B cell (primary cell): ENCODE measurements at regions not wholly inside any gene's neighbourhood (a gene's known extent, or its start where the extent isn't known, plus 50 kb on each side); places are given as distances from the start of the nearest gene placed in this dataset.

Experiments used
- ATAC-seq: fragments of 200-7000 bp; cut with Tn5 transposase; one replicate; pipeline ENCODE4 v1.10.0; 2021; ENCODE audit warnings: low read depth, mild to moderate bottlenecking, moderate number of reproducible peaks, moderate library complexity
- CTCF ChIA-PET: fragments of 350-600 bp; sonication (Branson Sonifier 250); formaldehyde crosslinking; loops from one replicate; lab custom pipeline; 2021; ENCODE audit warnings: antibody characterized with exemption, inconsistent platforms; lab: Charles Lee
- POLR2A ChIA-PET: fragments of 350-600 bp; sonication (Branson Sonifier 250); formaldehyde crosslinking; loops from one replicate; lab custom pipeline; 2021; ENCODE audit warnings: antibody characterized with exemption; lab: Charles Lee
- DNase-seq: peaks from one replicate; pipeline ENCODE4 v3.0.0; 2013
- H2AFZ ChIP-seq: 2 replicates; pipeline ENCODE4 v1.6.1; 2012; ENCODE audit warnings: mild to moderate bottlenecking, low read depth, low read length; ENCODE audit not compliant: insufficient read depth, poor library complexity, severe bottlenecking
- H3K27ac ChIP-seq, 2 donors: 1 replicate in 1 of 2; 2 replicates in 1 of 2; pipeline ENCODE4 v1.5.1; 2012 to 2013; ENCODE audit warnings: low read length in 2 of 2, mild to moderate bottlenecking in 2 of 2, moderate library complexity in 1 of 2
- H3K27me3 ChIP-seq, 4 experiments: fragments of 200-600 bp in 1 of 4; sonication (generic) in 1 of 4; replicated peaks in 1 of 4; 1 replicate in 2 of 4; 2 replicates in 2 of 4; pipeline versions ENCODE4 v1.6.1 to v1.7.0; 2013 to 2016; ENCODE audit warnings: low read length in 3 of 4, mild to moderate bottlenecking in 2 of 4, mixed read lengths in 1 of 4, moderate library complexity in 1 of 4; ENCODE audit not compliant: insufficient read depth in 4 of 4, control insufficient read depth in 3 of 4; ENCODE audit errors: control extremely low read depth in 1 of 4
- H3K36me3 ChIP-seq, 2 experiments: replicated peaks in 1 of 2; 1 replicate in 1 of 2; 2 replicates in 1 of 2; pipeline versions ENCODE4 v1.6.1 to v1.7.1; 2013; ENCODE audit warnings: low read length in 1 of 2; ENCODE audit not compliant: insufficient read depth in 2 of 2, control insufficient read depth in 1 of 2; ENCODE audit errors: control extremely low read depth in 1 of 2, extremely low read depth in 1 of 2
- H3K4me1 ChIP-seq, 2 donors: fragments of 200-600 bp in 1 of 2; sonication (generic) in 1 of 2; 1 replicate in 1 of 2; 2 replicates in 1 of 2; pipeline versions ENCODE4 v1.5.1 to v1.6.1; 2013 to 2017; ENCODE audit warnings: low read length in 2 of 2; ENCODE audit not compliant: control insufficient read depth in 2 of 2, insufficient read depth in 2 of 2
- H3K4me2 ChIP-seq: replicated peaks from 2 replicates; pipeline ENCODE3; 2012; ENCODE audit warnings: mild to moderate bottlenecking, low read depth, low read length; ENCODE audit not compliant: poor library complexity, severe bottlenecking
- H3K4me3 ChIP-seq, 5 experiments: fragments of 200-600 bp in 1 of 5; sonication (generic) in 1 of 5; 1 replicate in 3 of 5; 2 replicates in 2 of 5; pipeline versions ENCODE4 v1.5.1 to v1.7.0; 2011 to 2016; ENCODE audit warnings: low read length in 4 of 5, mild to moderate bottlenecking in 4 of 5, low read depth in 2 of 5, control low read depth in 1 of 5, moderate library complexity in 1 of 5; ENCODE audit not compliant: insufficient read depth in 1 of 5; ENCODE audit errors: control extremely low read depth in 1 of 5, extremely low read depth in 1 of 5
- H3K79me2 ChIP-seq: fragments of 200-600 bp; sonication (generic); one replicate; pipeline ENCODE4 v1.6.0; 2016; ENCODE audit warnings: low read length; ENCODE audit not compliant: control insufficient read depth, insufficient read depth
- H3K9ac ChIP-seq: fragments of 200-600 bp; sonication (generic); 2 replicates; pipeline ENCODE4 v1.6.1; 2017; ENCODE audit warnings: mild to moderate bottlenecking, low read length, moderate library complexity
- H3K9me3 ChIP-seq, 3 donors: one replicate each; pipeline versions ENCODE4 v1.6.1 to v1.7.1; 2013; ENCODE audit warnings: low read length in 2 of 3; ENCODE audit not compliant: control insufficient read depth in 2 of 3, insufficient read depth in 1 of 3; ENCODE audit errors: control extremely low read depth in 1 of 3
- H4K20me1 ChIP-seq: 2 replicates; pipeline ENCODE4 v1.6.0; 2012; ENCODE audit warnings: mild to moderate bottlenecking, low read length; ENCODE audit not compliant: insufficient read depth, control insufficient read depth, poor library complexity, severe bottlenecking
- H3K27ac Mint-ChIP-seq: one replicate; pipeline ENCODE4 v1.8.0; 2021; ENCODE audit warnings: mixed read lengths
- H3K27me3 Mint-ChIP-seq: one replicate; pipeline ENCODE4 v1.8.0; 2021; ENCODE audit warnings: mixed read lengths
- H3K4me1 Mint-ChIP-seq: one replicate; pipeline ENCODE4 v1.8.0; 2021; ENCODE audit warnings: mixed read lengths
- H3K4me3 Mint-ChIP-seq: one replicate; pipeline ENCODE4 v1.8.0; 2021; ENCODE audit warnings: mixed read lengths
- H3K9me3 Mint-ChIP-seq: one replicate; pipeline ENCODE4 v1.8.0; 2022; ENCODE audit warnings: mixed read lengths; ENCODE audit not compliant: insufficient read depth
- CTCF ChIP-seq: fragments of 200-600 bp; IDR thresholded peaks from one replicate; pipeline ENCODE4 v1.8.0; 2022; ENCODE audit warnings: antibody characterized with exemption, mild to moderate bottlenecking
- EZH2 ChIP-seq: IDR thresholded peaks from 2 replicates; pipeline ENCODE4 v1.6.1; 2012; ENCODE audit warnings: borderline replicate concordance, low read depth, mild to moderate bottlenecking, moderate library complexity, low read length; ENCODE audit not compliant: insufficient read depth, poor library complexity, severe bottlenecking
- WGBS: methylation state at CpG from one replicate; pipeline ENCODE4 v1.1.5; 2013; ENCODE audit warnings: missing lambda C conversion rate; ENCODE audit not compliant: insufficient coverage; 5-methylcytosine and 5-hydroxymethylcytosine counted together
- intact Hi-C: fragments of 100-400 bp; cut with micrococcal nuclease; formaldehyde crosslinking; loops from one replicate; pipeline ENCODE4 v1.10.0; 2022

- no peak for DNase-seq
- CTCF ChIA-PET = no interaction called here
- Histone ChIP-seq H3K36me3 (no peaks in the 10 kb centered on the region), H4K20me1 (no peaks in the 10 kb centered on the region), H3K4me1 (no peaks in the 10 kb centered on the region), H2AFZ (no peak overlapping the region), H3K27me3 (peaks cover 0 to 5% (median 0%) of the 10 kb centered on the region in 4 experiments), H3K4me2 (no peak overlapping the region), H3K4me3 (no peak overlapping the region), H3K27ac (no peak overlapping the region), H3K79me2 (no peaks in the 10 kb centered on the region), H3K9ac (no peak overlapping the region), H3K9me3 (peaks cover 0 to 1% (median 0%) of the 10 kb centered on the region in 3 donors)
- Mint-ChIP-seq H3K4me1 (no peaks in the 10 kb centered on the region), H3K27ac (no peak overlapping the region), H3K27me3 (peaks cover 51% of the 10 kb centered on the region), H3K9me3 (no peaks in the 10 kb centered on the region), H3K4me3 (no peak overlapping the region)
- no peak for ATAC-seq
- WGBS = 85% methylated on average over 9 of the region's 10 CpGs
- no peak for TF ChIP-seq CTCF
- no peak for TF ChIP-seq EZH2
- POLR2A ChIA-PET = no interaction called here
- intact Hi-C loops = no loop called here
Measured at GRCh38 chr3:10763817-10764258, 52.2 kb upstream of the SLC6A11 start.

GRCh38 chr3:10764259-10765051, 51.6 kb upstream of the SLC6A11 start:
- H3K9me3 ChIP-seq = peaks cover 0 to 6% (median 0%) of the 10 kb centered on the region in 3 donors
- no peaks in the 10 kb centered on the region for H3K4me1 Mint-ChIP-seq
- no peak for TF ChIP-seq CTCF
- TF ChIP-seq EZH2 = no peak
- H2AFZ ChIP-seq = no peak overlapping the region
- no peak for ATAC-seq
- peaks cover 0 to 5% (median 0%) of the 10 kb centered on the region in 4 experiments for H3K27me3 ChIP-seq
- no peaks in the 10 kb centered on the region for H3K36me3 ChIP-seq
- H3K4me1 ChIP-seq = no peaks in the 10 kb centered on the region
- no peak overlapping the region for H3K4me2 ChIP-seq
- H3K79me2 ChIP-seq = no peaks in the 10 kb centered on the region
- DNase-seq = no peak
- 53% methylated on average over 32 of the region's 32 CpGs for WGBS
- intact Hi-C loops = no loop called here
- ChIA-PET CTCF (no interaction called here), POLR2A (no interaction called here)
- peaks cover 50% of the 10 kb centered on the region for H3K27me3 Mint-ChIP-seq
- H3K4me3 ChIP-seq = no peak overlapping the region
- no peaks in the 10 kb centered on the region for H3K9me3 Mint-ChIP-seq
- no peak overlapping the region for H3K27ac ChIP-seq
- no peak overlapping the region for H3K9ac ChIP-seq
- no peaks in the 10 kb centered on the region for H4K20me1 ChIP-seq
- H3K4me3 Mint-ChIP-seq = no peak overlapping the region
- H3K27ac Mint-ChIP-seq = no peak overlapping the region
